HG03103 (cell line): ENCODE measurements at regions not wholly inside any gene's neighbourhood (a gene's known extent, or its start where the extent isn't known, plus 50 kb on each side); places are given as distances from the start of the nearest gene placed in this dataset.
"Not testable (repeated sequence)": the region's sequence is repeated elsewhere in the genome, so short reads cannot be mapped to it uniquely, and the experiment has no call there.

Experiments used
- ATAC-seq: cut with Tn5 transposase; IDR thresholded peaks from one replicate; pipeline ENCODE4 v1.9.1; 2021; ENCODE audit warnings: low read depth; ENCODE audit not compliant: unreplicated experiment

- ATAC-seq = no peak
These were observed 51.5 kb upstream of the IFNE start for GRCh38 chr9:21533597-21533996.

GRCh38 chr9:21535396-21535795 is 53.3 kb upstream of the IFNE start:
- ATAC-seq = no peak

- ATAC-seq = no peak
These were observed 60.7 kb upstream of the IFNE start for GRCh38 chr9:21542787-21543186.

- no peak for ATAC-seq
These were observed 61.1 kb upstream of the IFNE start for GRCh38 chr9:21543187-21543586.

GRCh38 chr9:21543816-21544215 is 61.7 kb upstream of the IFNE start:
- not testable (repeated sequence) for ATAC-seq

GRCh38 chr9:21546949-21547348 is 64.8 kb upstream of the IFNE start:
- no peak for ATAC-seq

GRCh38 chr9:21549251-21549765 is 67.2 kb upstream of the IFNE start:
- ATAC-seq = no peak

GRCh38 chr9:21549890-21550289 is 67.8 kb upstream of the IFNE start:
- no peak for ATAC-seq

GRCh38 chr9:21550392-21550791 is 68.3 kb upstream of the IFNE start:
- ATAC-seq = no peak

- ATAC-seq = no peak
These were observed 69.3 kb upstream of the IFNE start for GRCh38 chr9:21551401-21551800.

- no peak for ATAC-seq
These were observed 70.4 kb upstream of the IFNE start for GRCh38 chr9:21552244-21553170.

GRCh38 chr9:21553441-21553840 is 71.3 kb upstream of the IFNE start:
- ATAC-seq = no peak

GRCh38 chr9:21554813-21555212 is 72.7 kb upstream of the IFNE start:
- ATAC-seq = no peak

GRCh38 chr9:21555911-21556310 is 73.8 kb upstream of the IFNE start:
- no peak for ATAC-seq

- no peak for ATAC-seq
These were observed 74.7 kb upstream of the IFNE start for GRCh38 chr9:21556581-21557427.

GRCh38 chr9:21557428-21557768 is 75.3 kb upstream of the IFNE start:
- no peak for ATAC-seq

- ATAC-seq = no peak
These were observed 76.0 kb upstream of the IFNE start for GRCh38 chr9:21558079-21558478.

GRCh38 chr9:21558615-21559401 is 76.7 kb upstream of the IFNE start:
- peak; percentile 22 for ATAC-seq

- ATAC-seq = peak; percentile 68
These were observed 77.5 kb upstream of the IFNE start for GRCh38 chr9:21559402-21560280.

- ATAC-seq = no peak
These were observed 78.2 kb upstream of the IFNE start for GRCh38 chr9:21560281-21560745.
